BJ (cell line): ENCODE measurements at regions not wholly inside any gene's neighbourhood (a gene's known extent, or its start where the extent isn't known, plus 50 kb on each side); places are given as distances from the start of the nearest gene placed in this dataset.
"Not testable (repeated sequence)": the region's sequence is repeated elsewhere in the genome, so short reads cannot be mapped to it uniquely, and the experiment has no call there.

ENCODE experiments used
- CTCF ChIA-PET: fragments of 350-600 bp; formaldehyde crosslinking; extraction: SDS; loops from one replicate; lab custom pipeline; 2021; ENCODE audit warnings: antibody characterized with exemption, inconsistent platforms; lab: Yijun Ruan, JAX
- POLR2A ChIA-PET: fragments of 300-600 bp; sonication (Branson Sonifier 250); formaldehyde crosslinking; extraction: SDS; loops from one replicate; lab custom pipeline; 2021; ENCODE audit warnings: antibody characterized with exemption; lab: Charles Lee
- DNase-seq: peaks from one replicate; pipeline ENCODE4 v3.0.0-alpha.2; 2011; ENCODE audit warnings: low read depth
- H3K27me3 ChIP-seq: 2 replicates; pipeline ENCODE4 v1.6.0; 2011; ENCODE audit warnings: low read length; ENCODE audit not compliant: control insufficient read depth, insufficient read depth
- H3K36me3 ChIP-seq: 2 replicates; pipeline ENCODE4 v1.5.1; 2011; ENCODE audit warnings: low read length; ENCODE audit not compliant: control insufficient read depth, insufficient read depth
- H3K4me3 ChIP-seq: 2 replicates; pipeline ENCODE4 v1.5.1; 2011; ENCODE audit warnings: low read depth, mild to moderate bottlenecking, control low read depth, low read length
- CTCF ChIP-seq: IDR thresholded peaks from 2 replicates; pipeline ENCODE4 v1.5.1; 2011; ENCODE audit warnings: low read depth, mild to moderate bottlenecking, control low read depth, inconsistent platforms, low read length, moderate library complexity; ENCODE audit not compliant: insufficient read depth

- TF ChIP-seq CTCF = no peak
- POLR2A ChIA-PET = no interaction called here
- Histone ChIP-seq H3K36me3 (no peaks in the 10 kb centered on the region), H3K27me3 (no peaks in the 10 kb centered on the region), H3K4me3 (no peak overlapping the region)
- CTCF ChIA-PET = no interaction called here
- no peak for DNase-seq
These were observed 314.5 kb upstream of the ACO1 start for GRCh38 chr9:32069969-32070368.

DNA sequence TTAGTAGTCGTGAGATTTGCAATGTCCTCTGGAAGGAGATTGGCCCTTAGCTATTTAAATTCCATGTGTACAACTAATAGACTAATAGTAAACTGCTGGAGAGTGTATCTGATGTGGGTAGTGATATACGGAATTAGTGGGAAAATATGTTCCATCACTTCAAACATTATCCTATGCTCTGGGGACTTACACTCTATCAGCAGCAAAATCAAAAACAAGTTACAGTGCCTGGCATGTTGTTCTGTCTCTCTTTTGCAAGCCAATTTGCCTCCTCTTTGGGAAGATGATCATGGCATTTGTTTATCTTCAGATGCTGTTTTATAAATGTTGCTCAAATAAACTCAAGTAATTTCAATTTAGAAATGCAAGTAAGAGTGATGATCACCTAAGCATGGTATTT, 311.9 kb upstream of the ACO1 start:
- no peaks in the 10 kb centered on the region for H3K27me3 ChIP-seq
- DNase-seq = no peak
- no peak overlapping the region for H3K4me3 ChIP-seq
- ChIA-PET CTCF (no interaction called here), POLR2A (no interaction called here)
- no peak for TF ChIP-seq CTCF
- no peaks in the 10 kb centered on the region for H3K36me3 ChIP-seq

DNA sequence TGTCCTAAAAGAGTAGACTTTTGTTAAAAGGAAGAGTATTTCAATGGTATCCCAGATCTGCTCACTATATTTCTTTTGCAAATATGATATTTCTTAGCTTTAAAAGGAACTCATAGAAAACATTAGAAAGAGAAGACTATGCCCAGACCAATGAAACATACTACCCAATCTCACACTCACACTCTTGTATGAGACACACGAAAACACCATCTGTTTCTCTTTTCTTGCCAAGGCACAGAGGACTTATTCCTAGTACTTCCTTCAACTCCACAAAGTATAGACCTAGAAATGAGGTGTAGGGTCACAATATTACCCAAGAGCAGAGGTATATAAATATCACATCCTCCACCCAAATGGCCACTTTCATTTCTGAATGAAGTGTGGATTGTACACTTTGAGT, 292.4 kb upstream of the ACO1 start:
- CTCF ChIA-PET = no interaction called here
- TF ChIP-seq CTCF = no peak
- POLR2A ChIA-PET = no interaction called here

GRCh38 chr9:32117291-32117690, 267.2 kb upstream of the ACO1 start:
- Histone ChIP-seq H3K4me3 (no peak overlapping the region), H3K27me3 (no peaks in the 10 kb centered on the region), H3K36me3 (no peaks in the 10 kb centered on the region)
- no peak for DNase-seq
- CTCF ChIA-PET = no interaction called here
- TF ChIP-seq CTCF = no peak
- POLR2A ChIA-PET = no interaction called here

More for the DNA sequence above, 292.4 kb upstream of the ACO1 start:
- Histone ChIP-seq H3K36me3 (no peaks in the 10 kb centered on the region), H3K27me3 (no peaks in the 10 kb centered on the region), H3K4me3 (no peak overlapping the region)
- no peak for DNase-seq

DNA sequence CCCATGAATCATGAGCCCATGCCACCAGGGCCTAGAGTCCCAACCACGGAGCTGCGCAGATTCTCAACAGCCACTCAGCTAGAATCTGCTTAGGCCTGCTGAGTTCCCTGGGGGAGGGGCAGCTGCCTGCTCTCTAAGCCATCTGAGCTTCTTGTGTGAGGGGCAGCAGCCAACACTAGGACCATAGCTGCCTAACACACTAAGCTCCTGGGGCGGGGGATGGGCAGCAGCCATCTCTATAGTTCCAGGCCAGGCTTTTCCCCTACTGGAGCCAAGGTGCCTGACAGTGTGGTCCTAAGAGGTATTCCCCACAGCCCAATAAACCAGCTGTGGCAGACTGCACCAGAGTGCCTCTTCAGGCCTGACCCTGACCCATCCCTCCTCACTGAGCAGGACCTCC, 255.9 kb upstream of the ACO1 start:
- POLR2A ChIA-PET = no interaction called here
- CTCF ChIA-PET = no interaction called here
- no peak for DNase-seq
- no peak for TF ChIP-seq CTCF
- H3K4me3 ChIP-seq = no peak overlapping the region
- no peaks in the 10 kb centered on the region for H3K36me3 ChIP-seq
- no peaks in the 10 kb centered on the region for H3K27me3 ChIP-seq

DNA sequence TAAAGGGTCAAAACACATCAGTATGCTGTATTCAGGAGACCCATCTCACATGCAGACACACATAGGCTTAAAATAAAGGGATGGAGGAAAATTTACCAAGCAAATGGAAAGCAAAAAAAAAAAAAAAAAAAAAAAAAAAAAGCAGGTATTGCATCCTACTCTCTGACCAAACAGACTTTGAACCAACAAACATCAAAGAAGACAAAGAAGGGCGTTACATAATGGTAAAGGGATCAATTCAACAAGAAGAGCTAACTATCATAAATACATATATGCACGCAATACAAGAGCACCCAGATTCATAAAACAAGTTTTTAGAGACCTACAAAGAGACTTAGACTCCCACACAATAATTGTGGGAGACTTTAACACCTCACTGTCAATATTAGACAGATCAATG, 253.7 kb upstream of the ACO1 start:
- DNase-seq, H3K4me3 ChIP-seq, H3K27me3 ChIP-seq, H3K36me3 ChIP-seq, CTCF ChIA-PET, POLR2A ChIA-PET: not testable (repeated sequence)
